ENCODE measurements at regions not wholly inside any gene's neighbourhood (a gene's known extent, or its start where the extent isn't known, plus 50 kb on each side); places are given as distances from the start of the nearest gene placed in this dataset.

DNA sequence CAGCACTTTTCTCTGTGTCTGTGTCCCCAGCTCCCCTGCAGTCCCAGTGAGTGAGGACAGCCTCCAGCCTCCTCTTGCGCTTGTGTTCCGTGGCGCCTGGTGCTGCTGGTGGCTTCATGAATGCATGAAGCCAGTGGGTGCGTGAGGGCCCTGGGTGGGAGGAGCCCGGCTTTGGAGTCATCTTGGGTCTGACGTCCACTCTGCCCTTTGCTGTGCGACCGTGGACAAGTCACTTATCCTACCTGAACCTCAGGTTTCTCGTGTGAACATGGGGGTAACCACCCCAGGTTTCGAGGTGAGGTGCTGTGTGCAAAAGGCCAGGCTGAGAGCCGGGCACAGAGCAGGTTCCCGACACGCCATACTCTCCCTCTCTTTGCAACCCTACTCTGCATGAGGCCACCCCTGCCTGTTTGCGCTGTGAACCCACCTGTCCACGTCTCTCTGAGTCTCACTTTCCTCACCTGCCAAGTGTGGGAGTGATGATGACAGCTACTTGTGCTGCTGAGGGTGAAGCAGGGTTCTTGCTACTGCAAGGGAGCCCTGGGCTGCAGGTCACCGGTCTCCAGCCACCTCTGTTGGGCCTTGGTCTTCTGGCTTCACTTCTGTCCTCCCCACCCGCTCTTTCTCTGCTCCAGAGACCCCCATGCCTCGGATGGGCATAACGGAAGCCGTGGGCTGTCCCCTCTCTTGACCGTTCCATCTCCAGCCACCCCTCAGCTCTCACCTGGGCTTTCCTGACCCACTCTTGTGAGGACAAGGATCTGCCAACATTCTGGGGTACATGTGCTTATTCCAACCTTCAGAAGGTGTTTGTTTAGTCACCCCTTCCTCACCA is 537.6 kb downstream of the TBC1D22A start:
- Histone ChIP-seq H3K27me3 (ENCODE audit: insufficient read depth in 3 of 3, low read length in 2 of 3) (peaks cover 0 to 4% (median 3%) of the 10 kb centered on the region in 3 donors), H3K36me3 (ENCODE audit: insufficient read depth in 1 of 2, low read depth in 1 of 2) (no peaks in the 10 kb centered on the region), H3K4me1 (no peaks in the 10 kb centered on the region), H3K4me3 (no peak overlapping the region), H3K27ac (no peak overlapping the region), H3K9me3 (no peaks in the 10 kb centered on the region)
- intact Hi-C loops (cut with DNase I): no loop called here
- DNase-seq: no peak
- TF ChIP-seq, protein P1, sequence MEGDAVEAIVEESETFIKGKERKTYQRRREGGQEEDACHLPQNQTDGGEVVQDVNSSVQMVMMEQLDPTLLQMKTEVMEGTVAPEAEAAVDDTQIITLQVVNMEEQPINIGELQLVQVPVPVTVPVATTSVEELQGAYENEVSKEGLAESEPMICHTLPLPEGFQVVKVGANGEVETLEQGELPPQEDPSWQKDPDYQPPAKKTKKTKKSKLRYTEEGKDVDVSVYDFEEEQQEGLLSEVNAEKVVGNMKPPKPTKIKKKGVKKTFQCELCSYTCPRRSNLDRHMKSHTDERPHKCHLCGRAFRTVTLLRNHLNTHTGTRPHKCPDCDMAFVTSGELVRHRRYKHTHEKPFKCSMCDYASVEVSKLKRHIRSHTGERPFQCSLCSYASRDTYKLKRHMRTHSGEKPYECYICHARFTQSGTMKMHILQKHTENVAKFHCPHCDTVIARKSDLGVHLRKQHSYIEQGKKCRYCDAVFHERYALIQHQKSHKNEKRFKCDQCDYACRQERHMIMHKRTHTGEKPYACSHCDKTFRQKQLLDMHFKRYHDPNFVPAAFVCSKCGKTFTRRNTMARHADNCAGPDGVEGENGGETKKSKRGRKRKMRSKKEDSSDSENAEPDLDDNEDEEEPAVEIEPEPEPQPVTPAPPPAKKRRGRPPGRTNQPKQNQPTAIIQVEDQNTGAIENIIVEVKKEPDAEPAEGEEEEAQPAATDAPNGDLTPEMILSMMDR (IDR thresholded peaks at IDR 0.05): no peak
- ATAC-seq: no peak
- 81 to 86% (median 84%) methylated on average over 21 of the region's 21 CpGs for WGBS, 3 donors

DNA sequence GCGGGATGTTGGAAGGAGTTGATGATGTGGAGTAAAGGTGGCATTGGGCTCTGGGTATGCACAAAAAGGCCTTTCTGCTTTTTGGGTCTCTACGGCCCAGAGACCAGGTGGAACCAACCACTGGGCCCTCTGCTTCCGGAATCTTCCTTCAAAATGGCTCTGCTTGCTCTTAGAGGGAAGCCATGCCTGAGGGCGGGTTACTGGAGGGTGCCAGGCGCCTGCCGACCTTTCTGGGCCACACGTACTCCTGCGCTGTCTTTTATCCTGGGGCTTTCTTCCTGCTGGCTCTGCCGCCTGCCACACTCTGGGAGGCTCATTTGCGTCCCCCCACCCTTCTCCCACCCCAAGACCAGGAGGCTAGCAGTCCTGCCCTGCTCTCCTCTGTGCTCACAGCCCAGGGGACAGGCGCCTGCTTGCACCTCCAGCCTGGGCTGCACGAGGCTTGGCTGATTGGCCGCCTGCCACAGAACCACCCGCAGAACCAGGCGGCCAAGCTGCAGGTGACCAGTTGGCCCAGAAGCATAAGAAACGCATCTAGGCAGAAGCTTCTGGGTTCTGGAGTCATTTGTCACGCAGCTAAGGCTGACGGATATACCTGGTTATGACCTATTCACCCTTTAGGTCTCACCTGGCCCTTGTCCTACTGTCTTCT is 536.9 kb downstream of the TBC1D22A start:
- Histone ChIP-seq H3K27ac (no peak overlapping the region), H3K27me3 (ENCODE audit: insufficient read depth in 3 of 3, low read length in 2 of 3) (peaks cover 0 to 4% (median 3%) of the 10 kb centered on the region in 3 donors), H3K9me3 (no peaks in the 10 kb centered on the region), H3K36me3 (ENCODE audit: insufficient read depth in 1 of 2, low read depth in 1 of 2) (no peaks in the 10 kb centered on the region), H3K4me1 (no peaks in the 10 kb centered on the region), H3K4me3 (no peak overlapping the region)
- DNase-seq (no peak), ATAC-seq (no peak)
- WGBS, 3 donors: 87 to 93% (median 90%) methylated on average over 17 to 18 of the region's 18 CpGs
- intact Hi-C loops (cut with DNase I): no loop called here
- TF ChIP-seq, protein P1 (IDR thresholded peaks at IDR 0.05): no peak

DNA sequence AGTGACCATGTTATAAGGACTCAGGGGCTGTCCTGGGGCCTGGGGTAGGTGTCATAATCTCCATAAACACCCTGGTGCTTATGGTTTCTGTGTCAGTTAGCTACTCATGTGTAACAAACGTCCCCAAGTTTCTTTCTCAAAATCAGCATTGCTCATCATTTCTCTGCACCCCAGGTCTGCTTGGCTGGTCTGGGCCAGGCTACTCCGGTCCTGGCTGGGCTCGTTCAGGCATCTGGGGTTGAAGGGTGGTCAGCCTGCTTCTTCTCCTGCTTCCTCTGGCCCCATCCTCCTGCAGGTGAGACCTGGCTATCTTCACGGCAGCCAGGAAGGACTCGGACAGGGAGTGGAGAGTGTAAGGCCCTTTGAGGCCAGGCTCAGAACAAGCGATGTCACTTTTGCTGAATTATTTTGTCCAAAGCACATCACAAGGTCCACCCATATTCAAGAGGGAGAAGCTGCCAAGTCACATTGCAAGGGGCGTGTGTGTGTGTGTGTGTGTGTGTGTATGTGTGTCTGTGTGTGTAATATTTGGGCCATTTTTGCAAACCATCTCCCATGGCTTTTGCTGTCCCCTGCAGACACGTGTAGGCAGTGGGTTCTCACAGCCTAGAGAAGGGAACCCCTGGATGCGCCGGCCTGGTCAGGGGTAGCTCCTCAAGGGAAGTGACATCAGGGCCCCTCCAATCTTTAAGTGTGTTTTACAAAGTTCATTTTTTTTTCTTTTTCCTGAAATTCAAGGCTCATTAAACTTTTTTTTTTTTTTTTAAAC is 535.8 kb downstream of the TBC1D22A start:
- intact Hi-C loops (cut with DNase I): no loop called here
- WGBS, 3 donors: 81 to 84% (median 82%) methylated on average over 10 of the region's 10 CpGs
- Histone ChIP-seq H3K36me3 (ENCODE audit: insufficient read depth in 1 of 2, low read depth in 1 of 2) (no peaks in the 10 kb centered on the region), H3K27ac (no peak overlapping the region), H3K9me3 (no peaks in the 10 kb centered on the region), H3K27me3 (ENCODE audit: insufficient read depth in 3 of 3, low read length in 2 of 3) (peaks cover 0 to 4% (median 3%) of the 10 kb centered on the region in 3 donors), H3K4me1 (no peaks in the 10 kb centered on the region), H3K4me3 (no peak overlapping the region)
- no peak for DNase-seq
- ATAC-seq: no peak
- TF ChIP-seq, protein P1 (IDR thresholded peaks at IDR 0.05): no peak

DNA sequence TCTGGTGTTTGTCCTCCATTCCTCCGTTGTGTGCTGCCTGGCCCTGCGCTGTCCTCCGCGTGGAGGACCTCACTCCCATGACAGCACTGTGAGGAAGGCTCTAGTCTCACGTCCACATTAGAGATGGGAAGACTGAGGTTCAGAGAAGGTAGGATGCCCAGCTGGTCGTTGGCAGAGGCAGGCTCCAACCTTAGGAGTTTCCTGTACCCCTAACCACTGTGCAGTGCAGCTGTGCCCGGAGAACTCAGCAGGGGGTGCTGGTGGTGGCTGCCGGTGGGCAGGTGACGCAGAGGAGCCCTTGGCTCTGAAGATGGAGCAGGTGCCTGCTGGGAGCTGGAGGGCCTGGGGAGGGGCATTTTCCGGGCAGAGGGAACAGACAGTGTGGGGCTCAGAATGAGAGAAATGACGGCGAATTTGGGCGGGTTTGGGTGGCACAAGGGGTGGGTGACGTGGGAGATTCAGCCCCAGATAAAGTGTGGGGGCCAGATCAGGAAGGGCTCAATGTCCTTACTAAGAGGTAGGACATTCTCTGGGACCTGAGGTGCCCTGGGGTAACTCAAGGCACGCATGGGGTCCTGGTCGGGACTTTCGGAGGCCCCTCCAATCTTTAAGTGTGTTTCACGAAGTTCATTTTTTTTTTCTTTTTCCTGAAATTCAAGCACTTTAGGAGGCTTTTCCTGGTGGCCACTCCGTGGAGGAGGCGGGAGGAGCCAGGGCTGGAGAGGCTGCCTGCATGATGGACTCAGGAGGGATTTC is 535.0 kb downstream of the TBC1D22A start:
- Histone ChIP-seq H3K9me3 (no peaks in the 10 kb centered on the region), H3K36me3 (ENCODE audit: insufficient read depth in 1 of 2, low read depth in 1 of 2) (no peaks in the 10 kb centered on the region), H3K27ac (no peak overlapping the region), H3K4me3 (no peak overlapping the region), H3K4me1 (no peaks in the 10 kb centered on the region), H3K27me3 (ENCODE audit: insufficient read depth in 3 of 3, low read length in 2 of 3) (peaks cover 0 to 4% (median 3%) of the 10 kb centered on the region in 3 donors)
- TF ChIP-seq, protein P1 (IDR thresholded peaks at IDR 0.05): no peak
- WGBS, 3 donors: 77 to 82% (median 79%) methylated on average over 20 of the region's 20 CpGs
- no peak for DNase-seq
- no peak for ATAC-seq
- intact Hi-C loops (cut with DNase I): no loop called here

All from psoas muscle (tissue), 7 donors.